HEK293T (cell line): ENCODE measurements at regions not wholly inside any gene's neighbourhood (a gene's known extent, or its start where the extent isn't known, plus 50 kb on each side); places are given as distances from the start of the nearest gene placed in this dataset.

Source experiments
- FOXA1 ChIP-seq: fragments of 450-650 bp; IDR thresholded peaks from 2 replicates; pipeline ENCODE4 v1.6.1; 2016; ENCODE audit warnings: mild to moderate bottlenecking
- LEF1 ChIP-seq: fragments of 450-650 bp; IDR thresholded peaks from 2 replicates; pipeline ENCODE4 v1.6.1; 2017; ENCODE audit warnings: mild to moderate bottlenecking, borderline replicate concordance
- SUZ12 ChIP-seq: fragments of 450-650 bp; IDR thresholded peaks from 2 replicates; pipeline ENCODE4 v1.6.1; 2016; ENCODE audit warnings: mild to moderate bottlenecking

DNA sequence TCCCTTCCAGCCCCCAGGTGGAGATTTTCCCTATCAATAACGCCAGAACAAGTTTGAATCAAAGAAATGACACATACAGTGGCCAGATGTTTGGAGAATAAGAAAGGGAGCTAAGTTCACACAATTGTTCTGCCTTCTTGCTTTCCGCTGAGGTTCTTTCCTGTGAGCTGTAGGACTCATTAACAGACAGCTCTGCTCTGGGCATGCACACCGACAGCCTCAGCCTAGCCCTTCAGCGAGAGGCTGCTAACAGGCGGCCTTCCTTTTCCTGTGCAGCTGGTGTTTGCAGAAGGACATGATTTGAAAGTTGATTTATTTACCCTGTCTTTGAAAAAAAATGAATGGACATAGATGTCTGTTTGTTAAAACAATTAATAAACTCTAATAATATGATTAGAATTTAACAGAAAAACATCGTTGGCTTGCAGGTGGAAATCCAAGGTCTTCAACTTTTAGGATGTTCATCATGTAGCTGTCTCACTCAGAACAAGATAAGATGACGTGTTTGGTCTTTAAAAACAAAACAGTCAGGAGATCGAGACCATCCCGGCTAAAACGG lies 183.3 kb downstream of the KDR start:
- no peak for TF ChIP-seq FOXA1
- TF ChIP-seq LEF1 = no peak
- TF ChIP-seq SUZ12 = no peak
